ENCODE measurements at regions not wholly inside any gene's neighbourhood (a gene's known extent, or its start where the extent isn't known, plus 50 kb on each side); places are given as distances from the start of the nearest gene placed in this dataset.
"Not testable (repeated sequence)": the region's sequence is repeated elsewhere in the genome, so short reads cannot be mapped to it uniquely, and the experiment has no call there.

GRCh38 chr16:29321585-29321984 is 84.9 kb downstream of the NPIPB11 start:
- no peaks in the 10 kb centered on the region for H3K27me3 ChIP-seq (ENCODE audit: control insufficient read depth, insufficient read depth, low read length)
- DNase-seq (ENCODE audit: low read depth): no peak
- no peak overlapping the region for H3K4me3 ChIP-seq (ENCODE audit: low read depth, low read length)
- no peaks in the 10 kb centered on the region for H3K36me3 ChIP-seq (ENCODE audit: control insufficient read depth, insufficient read depth, low read length)
- TF ChIP-seq CTCF (IDR thresholded peaks at IDR 0.05; ENCODE audit: insufficient read depth, low read length, poor library complexity, severe bottlenecking): no peak

- DNase-seq (ENCODE audit: low read depth): no peak
- TF ChIP-seq CTCF (IDR thresholded peaks at IDR 0.05; ENCODE audit: insufficient read depth, low read length, poor library complexity, severe bottlenecking): no peak
Observed at GRCh38 chr16:29321000-29321393, 85.5 kb downstream of the NPIPB11 start.

DNA sequence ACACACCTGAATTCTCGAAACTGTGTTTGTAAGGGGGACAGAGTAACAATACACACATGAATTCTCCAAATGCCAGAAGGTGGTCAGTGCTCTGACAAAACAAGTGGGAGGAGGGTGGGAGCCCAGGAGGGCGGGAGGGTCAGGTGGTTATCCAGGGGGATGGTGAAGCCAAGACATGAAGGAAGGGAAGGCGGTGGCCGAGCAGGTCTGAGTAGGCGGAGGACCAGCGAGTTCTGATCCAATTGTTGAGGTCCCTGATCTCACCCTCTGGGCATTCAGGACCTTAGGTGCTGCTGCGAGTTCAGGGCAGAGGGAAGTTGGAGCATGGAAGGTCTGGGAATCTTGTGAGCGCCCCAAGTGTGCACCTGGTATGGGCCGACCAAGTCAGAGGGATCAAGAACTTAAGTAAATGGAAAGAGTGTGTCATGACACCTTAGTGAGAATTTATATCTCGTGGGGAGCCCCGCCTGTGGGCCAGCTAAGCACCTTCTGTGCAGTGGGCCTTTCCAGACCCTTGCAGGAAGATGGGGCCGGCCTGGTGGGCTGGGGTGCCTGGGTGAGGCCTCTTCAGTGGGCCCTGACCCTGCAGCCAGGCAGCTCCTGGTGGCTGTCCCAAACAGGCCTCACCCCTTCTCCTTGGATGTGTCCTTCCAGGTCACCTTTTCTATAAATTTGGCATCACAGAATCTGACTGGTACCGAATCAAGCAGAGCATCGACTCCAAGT is 86.1 kb downstream of the NPIPB11 start:
- DNase-seq (ENCODE audit: low read depth): no peak
- Histone ChIP-seq H3K4me3 (ENCODE audit: low read depth, low read length) (no peak overlapping the region), H3K27me3 (ENCODE audit: control insufficient read depth, insufficient read depth, low read length) (peaks cover 3% of the 10 kb centered on the region), H3K36me3 (ENCODE audit: control insufficient read depth, insufficient read depth, low read length) (no peaks in the 10 kb centered on the region)
- no peak for TF ChIP-seq CTCF (IDR thresholded peaks at IDR 0.05; ENCODE audit: insufficient read depth, low read length, poor library complexity, severe bottlenecking)

More at GRCh38 chr16:29321000-29321393, 85.5 kb downstream of the NPIPB11 start:
- Histone ChIP-seq H3K36me3 (ENCODE audit: control insufficient read depth, insufficient read depth, low read length) (no peaks in the 10 kb centered on the region), H3K4me3 (ENCODE audit: low read depth, low read length) (no peak overlapping the region), H3K27me3 (ENCODE audit: control insufficient read depth, insufficient read depth, low read length) (peaks cover 3% of the 10 kb centered on the region)

DNA sequence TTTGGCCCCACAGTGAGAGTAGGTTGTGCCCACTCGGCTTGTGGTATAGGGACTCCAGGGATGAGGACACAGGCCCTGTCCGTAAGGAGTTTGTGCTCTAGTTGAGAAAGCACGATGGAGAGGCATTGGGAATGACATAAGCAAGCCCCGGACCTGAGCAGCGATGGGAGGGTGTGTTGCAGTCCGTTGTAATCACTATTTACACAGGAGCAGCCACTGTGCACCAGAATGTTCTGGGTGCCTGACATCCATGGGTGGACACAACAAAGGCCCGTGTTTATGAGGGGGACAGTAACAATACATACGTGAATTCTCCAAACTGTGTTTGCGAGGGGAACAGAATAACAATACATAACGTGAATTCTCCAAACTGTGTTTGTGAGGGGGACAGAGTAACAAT is 86.8 kb downstream of the NPIPB11 start:
- Histone ChIP-seq H3K4me3 (ENCODE audit: low read depth, low read length) (no peak overlapping the region), H3K27me3 (ENCODE audit: control insufficient read depth, insufficient read depth, low read length) (peaks cover 3% of the 10 kb centered on the region), H3K36me3 (ENCODE audit: control insufficient read depth, insufficient read depth, low read length) (no peaks in the 10 kb centered on the region)
- no peak for TF ChIP-seq CTCF (IDR thresholded peaks at IDR 0.05; ENCODE audit: insufficient read depth, low read length, poor library complexity, severe bottlenecking)
- DNase-seq (ENCODE audit: low read depth): no peak

- DNase-seq (ENCODE audit: low read depth); H3K36me3 ChIP-seq (ENCODE audit: control insufficient read depth, insufficient read depth, low read length): not testable (repeated sequence)
Observed at GRCh38 chr16:29318561-29318968, 87.9 kb downstream of the NPIPB11 start.

GRCh38 chr16:29318037-29318436 is 88.5 kb downstream of the NPIPB11 start:
- Histone ChIP-seq H3K36me3 (ENCODE audit: control insufficient read depth, insufficient read depth, low read length) (no peaks in the 10 kb centered on the region), H3K27me3 (ENCODE audit: control insufficient read depth, insufficient read depth, low read length) (peaks cover 3% of the 10 kb centered on the region), H3K4me3 (ENCODE audit: low read depth, low read length) (no peak overlapping the region)
- TF ChIP-seq CTCF (IDR thresholded peaks at IDR 0.05; ENCODE audit: insufficient read depth, low read length, poor library complexity, severe bottlenecking): peak; percentile 61
- no peak for DNase-seq (ENCODE audit: low read depth)

More at GRCh38 chr16:29318561-29318968, 87.9 kb downstream of the NPIPB11 start:
- H3K4me3 ChIP-seq (ENCODE audit: low read depth, low read length); H3K27me3 ChIP-seq (ENCODE audit: control insufficient read depth, insufficient read depth, low read length): not testable (repeated sequence)
